HG02610 (cell line): ENCODE measurements at regions not wholly inside any gene's neighbourhood (a gene's known extent, or its start where the extent isn't known, plus 50 kb on each side); places are given as distances from the start of the nearest gene placed in this dataset.
"Not testable (repeated sequence)": the region's sequence is repeated elsewhere in the genome, so short reads cannot be mapped to it uniquely, and the experiment has no call there.

Experiments used
- ATAC-seq: cut with Tn5 transposase; IDR thresholded peaks from one replicate; pipeline ENCODE4 v1.9.1; 2021; ENCODE audit warnings: mild to moderate bottlenecking, moderate library complexity; ENCODE audit not compliant: unreplicated experiment

DNA sequence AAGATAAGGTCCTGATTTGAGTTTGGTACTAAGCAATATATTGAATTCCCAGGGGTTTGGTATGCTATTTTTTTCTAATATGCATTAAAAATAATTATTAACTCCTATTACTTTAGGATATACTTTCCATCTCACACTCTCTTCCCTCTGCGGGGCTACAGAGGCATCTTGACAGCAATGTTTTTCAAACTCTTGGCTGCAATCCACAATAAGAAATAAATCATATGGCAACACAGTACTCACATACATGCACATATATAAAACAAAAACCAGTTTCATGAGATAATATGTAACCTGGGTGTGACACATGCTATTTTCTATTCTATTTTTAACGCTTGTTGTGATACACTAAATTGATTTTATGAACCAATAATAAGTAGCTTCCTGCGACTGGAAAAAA lies 189.5 kb downstream of the UNC5CL start:
- ATAC-seq, result no peak

DNA sequence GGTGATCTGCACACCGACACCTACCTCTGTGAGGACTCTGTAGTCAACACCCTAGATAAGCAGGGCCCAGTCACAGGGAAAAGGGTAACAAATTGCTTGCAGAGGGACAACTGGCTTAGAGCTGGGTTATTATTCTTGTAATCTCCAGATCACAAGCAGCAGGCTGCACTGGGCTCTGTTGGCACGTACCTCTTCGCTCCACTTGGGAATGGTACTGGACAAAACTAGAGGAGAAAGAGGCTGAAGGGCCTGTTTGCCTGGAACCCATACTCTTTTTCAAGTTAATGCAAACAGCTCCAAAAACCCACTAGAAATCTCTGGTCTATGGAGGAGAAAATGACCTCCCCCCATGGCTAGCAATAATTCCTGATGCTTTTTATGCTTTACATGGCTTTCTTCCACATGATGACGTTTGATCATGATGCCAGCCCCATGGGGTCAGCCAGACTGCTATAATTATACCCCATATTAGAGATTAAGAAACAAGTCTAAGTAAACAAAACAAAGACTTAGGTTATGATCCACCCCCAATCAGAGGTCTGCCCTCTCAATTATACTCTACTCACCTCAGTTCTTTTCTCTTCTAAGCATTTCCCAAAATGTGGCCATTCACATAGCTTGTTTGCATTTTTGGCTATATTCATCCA lies 190.0 kb downstream of the UNC5CL start:
- no peak for ATAC-seq

DNA sequence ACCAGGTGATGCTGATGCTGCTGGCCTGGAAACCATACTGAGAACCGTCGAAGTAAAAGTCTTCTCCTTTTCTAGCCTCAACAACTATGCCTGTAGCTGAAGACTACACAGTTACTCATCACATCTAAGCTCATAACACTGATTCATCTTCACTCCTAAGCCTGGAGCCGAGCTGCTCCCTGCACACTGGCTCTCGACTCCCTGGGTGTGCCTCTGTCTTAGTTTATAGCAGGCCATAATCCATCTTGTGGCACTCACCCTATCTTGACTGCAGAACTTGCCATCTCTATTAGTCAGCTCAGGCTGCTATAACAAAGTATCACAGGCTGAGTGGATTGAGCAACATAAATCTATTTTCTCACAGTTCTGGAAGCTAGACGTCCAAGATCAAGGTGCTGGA lies 191.0 kb downstream of the UNC5CL start:
- ATAC-seq, result no peak

DNA sequence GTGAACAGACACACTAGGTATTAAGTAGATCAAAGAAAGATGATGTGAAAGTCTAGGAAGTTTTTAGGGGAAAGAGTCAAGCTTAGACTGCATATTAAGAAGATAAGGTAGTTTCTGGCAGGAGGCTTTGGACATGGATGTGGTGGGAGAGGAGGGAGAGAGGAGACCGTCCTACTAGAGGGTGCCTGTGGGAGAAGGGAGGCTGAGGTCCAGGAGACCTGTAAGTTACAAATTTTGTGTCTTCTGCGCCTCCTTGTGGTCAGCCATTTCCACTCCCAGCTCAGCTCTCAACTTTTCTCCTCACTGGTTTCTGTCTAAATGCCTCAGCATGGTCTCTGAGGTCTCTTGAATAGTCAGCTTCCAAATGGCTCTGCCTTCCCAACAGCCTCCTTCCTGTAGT lies 193.5 kb downstream of the UNC5CL start:
- ATAC-seq, result no peak

DNA sequence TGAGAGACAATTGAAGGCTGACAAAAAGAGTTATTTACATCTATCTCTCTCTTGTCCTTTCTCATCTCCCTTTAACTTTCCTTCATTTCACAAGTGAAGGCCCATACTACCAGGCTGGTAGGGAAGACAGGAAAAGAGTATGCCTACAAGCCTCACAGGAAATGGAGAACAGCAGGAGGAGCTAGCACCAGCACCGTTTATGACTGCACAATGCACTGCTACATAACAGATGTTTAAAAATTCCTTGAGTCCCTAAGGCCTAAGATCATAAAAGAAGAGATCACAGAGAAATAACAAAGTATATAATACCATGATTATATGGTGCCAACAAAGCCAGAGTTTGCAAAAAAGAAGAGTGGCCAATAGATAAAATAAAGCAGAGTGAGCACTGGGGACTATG lies 194.8 kb downstream of the UNC5CL start:
- ATAC-seq, result no peak

DNA sequence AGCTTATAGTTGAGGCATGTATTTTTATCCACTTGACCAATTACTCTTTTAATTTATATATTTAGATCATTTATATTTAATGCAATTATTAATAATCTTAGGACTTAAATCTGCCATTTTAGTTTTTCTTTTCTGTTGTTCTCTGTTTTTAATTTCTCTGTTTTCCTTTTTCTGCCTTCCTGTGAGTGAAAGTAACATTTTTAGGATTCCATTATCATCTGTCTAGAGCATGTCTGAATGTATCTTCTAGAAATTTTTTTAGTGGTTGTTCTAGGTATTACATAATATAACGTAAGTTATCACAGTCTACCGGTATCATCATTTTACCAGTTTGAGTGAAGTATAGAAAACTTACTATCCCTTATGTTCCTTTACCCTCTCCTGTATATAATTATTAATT lies 197.3 kb downstream of the UNC5CL start:
- no peak for ATAC-seq

DNA sequence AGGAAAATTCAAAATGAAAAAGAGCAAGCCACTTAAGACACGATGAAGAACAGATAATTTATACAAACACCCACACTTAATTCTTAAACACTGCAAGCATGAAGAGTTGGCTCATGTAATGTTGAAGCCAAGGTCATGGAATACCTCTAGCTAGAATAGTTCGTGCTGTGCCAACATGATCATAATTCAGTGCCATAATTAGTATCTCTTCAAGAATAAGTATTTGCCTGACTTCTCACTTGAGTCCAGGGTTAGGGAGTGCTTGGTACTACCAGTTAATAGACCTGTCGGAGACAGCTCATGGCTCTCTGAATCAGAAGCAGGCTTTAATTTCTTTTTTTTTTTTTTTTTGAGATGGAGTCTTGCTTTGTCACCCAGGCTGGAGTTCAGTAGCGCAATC lies 206.3 kb downstream of the UNC5CL start:
- no peak for ATAC-seq

DNA sequence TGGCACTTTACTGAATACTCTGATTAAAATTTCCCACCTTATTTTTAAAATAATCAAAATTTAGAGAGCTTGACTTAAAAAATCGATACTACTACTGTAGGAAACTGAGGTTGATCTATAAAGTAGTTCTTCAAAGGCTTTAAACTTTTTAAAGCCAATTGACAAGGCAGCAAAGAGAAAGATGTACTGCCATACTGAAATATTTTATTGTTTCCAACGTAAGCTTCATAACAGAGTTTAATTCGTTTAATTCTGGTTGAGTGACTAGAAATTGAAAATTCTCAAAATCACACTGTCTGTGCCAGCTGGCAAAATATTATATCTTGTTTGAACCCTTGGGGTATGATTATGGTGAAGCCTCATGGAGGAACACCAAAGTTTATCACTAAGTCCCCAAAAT lies 207.6 kb downstream of the UNC5CL start:
- ATAC-seq, result no peak

DNA sequence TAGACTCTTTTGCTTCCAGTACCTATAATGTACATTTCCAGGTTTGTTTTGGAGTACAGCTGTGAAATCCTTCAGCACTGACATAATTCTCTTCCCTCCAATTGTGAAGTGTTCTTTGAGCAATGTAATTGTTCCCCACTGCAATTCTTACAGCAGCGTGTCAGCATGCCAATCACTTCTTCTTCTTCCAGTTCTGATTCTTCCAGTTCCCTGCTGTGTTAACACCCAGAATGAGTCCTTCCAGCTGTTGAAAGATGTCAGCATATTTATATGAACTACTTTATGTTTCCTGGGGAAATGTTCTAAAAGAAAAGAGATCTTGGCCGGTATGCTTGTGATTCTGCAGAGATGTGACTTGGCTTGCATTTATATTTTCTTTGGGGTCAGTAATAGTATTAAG lies 213.9 kb downstream of the UNC5CL start:
- no peak for ATAC-seq

DNA sequence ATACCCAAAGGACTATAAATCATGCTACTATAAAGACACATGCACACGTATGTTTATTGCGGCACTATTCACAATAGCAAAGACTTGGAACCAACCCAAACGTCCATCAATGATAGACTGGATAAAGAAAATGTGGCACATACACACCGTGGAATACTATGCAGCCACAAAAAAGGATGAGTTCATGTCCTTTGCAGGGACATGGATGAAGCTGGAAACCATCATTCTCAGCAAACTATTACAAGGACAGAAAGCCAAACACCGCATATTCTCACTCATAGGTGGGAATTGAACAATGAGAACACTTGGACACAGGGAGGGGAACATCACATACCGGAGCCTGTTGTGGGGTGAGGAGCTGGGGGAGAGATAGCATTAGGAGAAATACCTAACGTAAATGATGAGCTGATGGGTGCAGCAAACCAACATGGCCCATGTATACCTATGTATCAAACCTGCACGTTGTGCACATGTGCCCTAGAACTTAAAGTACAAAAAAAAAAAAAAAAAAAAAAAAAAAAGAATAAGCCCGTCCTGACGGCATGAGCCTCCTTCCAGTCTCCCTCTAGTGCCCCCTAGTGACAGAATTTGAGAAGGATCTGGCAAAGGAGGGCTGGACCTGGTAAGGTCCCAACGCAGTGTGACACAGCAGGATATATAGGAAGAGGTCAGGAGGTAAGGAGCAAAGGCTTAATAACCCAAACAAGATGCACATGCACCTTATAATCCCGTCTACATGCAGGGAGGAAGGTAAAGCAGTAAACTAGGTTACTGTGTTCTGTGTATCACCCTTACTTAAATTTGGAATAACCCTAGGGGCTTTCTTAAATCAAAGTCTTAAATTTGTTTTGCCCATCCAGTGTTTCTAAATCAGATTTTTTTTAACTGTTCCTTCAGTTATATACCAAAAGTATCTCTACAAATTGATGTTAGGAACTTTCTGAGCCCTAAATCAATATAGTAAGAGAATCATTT lies 214.8 kb downstream of the UNC5CL start:
- ATAC-seq, result not testable (repeated sequence)

DNA sequence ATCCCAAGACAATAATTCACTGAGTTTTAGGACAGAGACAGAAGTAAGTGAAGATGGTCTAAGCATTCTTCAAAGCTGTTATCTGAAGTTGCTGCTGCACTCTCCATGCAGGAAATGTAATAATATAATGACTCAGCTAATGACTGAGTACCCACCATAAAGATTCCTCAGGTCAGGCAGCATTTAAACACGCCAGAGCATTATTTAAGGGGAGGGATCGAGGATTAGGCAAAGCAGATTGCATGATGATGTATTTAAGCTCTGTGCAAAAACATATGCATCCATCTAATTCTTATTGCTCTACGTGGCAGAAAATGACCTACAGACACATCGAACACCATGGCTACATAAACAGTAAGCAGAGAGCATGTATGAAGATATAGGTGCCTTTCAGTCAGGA lies 216.4 kb downstream of the UNC5CL start:
- no peak for ATAC-seq

DNA sequence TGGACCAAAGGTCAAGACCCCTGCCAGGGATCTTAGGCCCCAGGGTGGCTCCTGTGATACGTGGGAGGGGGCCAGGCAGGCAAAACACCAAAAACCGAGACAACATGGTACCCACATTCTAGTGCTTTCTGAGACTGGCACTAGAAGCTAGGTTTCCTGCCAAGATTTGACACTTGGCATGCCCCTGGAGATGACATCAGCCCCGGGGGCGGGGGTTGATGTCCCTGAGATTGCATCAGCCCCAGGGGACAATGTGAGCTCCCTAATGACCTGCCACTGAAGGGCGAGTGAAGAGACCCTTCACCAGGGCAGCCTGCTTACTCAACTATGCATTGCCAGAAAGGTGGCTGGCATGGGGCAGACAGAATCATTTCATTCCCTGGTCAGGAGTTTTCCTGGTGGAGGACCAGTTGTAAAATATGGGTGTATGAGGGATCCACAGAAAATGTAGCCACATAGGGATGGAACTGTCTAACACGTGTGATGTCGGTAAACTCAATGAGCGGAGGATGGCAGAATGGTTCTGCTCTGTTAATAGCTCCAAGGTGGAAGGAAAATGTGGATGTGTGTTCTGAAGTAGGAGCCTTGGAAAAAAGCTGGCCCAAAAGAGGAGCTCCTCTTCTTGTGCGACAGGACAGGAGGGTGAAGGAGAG lies 219.7 kb downstream of the UNC5CL start:
- ATAC-seq, result no peak

DNA sequence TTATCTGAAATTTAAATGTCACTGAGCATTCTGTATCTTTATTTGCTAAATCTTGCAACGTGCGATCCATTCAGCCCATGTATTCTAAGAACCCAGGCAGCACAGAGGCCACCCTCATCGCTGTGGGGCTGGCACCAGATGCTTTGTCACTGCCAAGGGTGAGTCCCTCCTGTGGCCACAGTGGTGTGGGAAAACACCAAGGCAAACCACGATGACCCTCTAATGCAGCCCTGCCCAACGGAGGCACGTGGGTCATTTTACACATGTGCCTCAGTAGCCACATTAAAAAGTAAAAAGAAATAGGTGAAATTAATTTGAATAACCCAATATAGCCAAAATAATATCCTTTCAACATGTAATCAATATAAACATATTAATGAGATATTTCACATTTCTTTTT lies 221.7 kb downstream of the UNC5CL start:
- no peak for ATAC-seq

DNA sequence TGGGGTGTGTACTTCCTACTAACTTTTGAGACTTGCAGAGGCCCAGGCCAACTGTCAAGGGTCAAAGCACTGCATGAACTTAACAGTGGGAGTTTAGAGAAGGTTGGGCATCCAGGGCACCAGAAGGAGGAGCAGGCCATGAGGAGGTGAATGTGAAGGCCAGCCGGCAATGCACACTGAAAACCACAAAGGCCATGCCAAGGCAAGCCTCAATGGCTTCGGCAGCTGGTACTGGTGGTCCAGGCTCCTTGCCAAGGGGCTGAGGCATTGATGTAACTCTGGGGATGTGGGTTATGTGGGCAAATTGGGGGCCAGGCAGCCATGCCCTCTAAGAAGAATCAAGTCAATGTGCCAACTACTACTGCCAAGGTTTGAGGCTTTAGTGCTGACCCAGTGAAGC lies 222.4 kb downstream of the UNC5CL start:
- ATAC-seq, result no peak

DNA sequence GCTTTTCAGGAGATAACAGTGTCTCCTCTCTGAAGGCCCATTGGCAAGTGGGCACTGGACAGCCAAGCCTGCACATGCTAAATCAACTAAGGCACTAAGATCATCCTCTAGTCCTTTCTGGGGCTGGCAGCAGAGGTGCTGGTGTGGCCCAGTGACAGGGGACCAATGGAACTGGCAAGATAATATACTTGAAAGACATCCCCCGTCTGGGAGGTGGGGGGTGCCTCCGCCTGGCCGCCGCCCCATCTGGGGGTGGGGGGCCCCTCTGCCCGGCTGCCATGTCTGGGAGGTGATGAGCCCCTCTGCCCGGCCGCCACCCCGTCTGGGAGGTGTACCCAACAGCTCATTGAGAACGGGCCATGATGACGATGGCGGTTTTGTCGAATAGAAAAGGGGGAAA lies 223.3 kb downstream of the UNC5CL start:
- no peak for ATAC-seq

DNA sequence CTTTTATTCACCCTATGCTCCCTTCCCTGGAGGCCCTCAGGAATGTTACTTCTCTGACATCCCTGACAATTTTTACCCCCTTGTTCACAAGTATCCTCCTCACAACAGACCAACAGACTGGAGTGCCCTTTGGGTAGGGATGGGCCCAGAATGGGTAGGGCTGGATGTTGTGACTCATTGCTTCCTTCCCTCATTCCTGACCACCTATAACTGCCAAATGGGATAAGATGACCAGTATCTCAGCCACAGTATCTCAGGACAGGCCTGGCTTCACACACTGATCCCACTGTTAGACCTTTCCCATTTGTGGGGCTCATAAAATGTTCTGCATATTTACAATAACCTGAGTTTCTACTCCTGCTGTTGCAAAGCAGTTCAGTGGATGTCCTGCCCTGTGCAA lies 223.0 kb upstream of the LRFN2 start:
- ATAC-seq, result no peak

DNA sequence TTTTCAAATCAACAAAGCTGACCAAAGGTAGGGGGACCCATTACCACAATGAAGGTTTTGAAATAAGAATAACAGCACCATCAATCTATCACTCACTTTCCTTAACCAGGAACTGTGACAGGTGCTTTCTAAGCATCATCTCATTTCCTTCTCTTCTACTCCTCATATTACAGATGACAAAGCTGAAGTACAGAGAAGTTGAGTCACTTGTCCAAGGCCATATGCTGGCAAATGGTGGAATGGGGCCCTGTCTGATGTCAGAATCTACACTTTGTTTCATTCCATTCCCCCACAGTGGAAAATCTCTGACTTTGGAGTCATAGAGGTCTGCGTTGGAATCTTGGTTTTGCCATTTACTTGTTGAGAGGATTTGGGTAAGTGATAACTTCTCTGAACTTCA lies 222.5 kb upstream of the LRFN2 start:
- no peak for ATAC-seq

DNA sequence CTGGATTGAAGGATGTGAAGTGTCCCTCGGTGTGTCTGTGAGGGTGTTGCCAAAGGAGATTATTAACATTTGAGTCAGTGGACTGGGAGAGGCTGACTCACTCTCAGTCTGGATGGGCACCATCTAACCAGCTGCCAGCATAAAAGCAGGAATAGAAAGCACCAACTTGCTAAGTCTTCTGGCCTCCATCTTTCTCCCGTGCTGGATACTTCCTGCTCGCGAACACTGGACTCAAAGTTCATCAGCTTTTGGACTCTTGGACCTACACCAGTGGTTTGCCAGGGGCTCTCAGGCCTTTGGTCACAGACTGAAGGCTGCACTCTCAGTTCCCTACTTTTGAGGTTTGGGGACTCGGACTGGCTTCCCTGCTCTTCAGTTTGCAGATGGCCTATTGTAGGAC lies 220.3 kb upstream of the LRFN2 start:
- ATAC-seq, result no peak

DNA sequence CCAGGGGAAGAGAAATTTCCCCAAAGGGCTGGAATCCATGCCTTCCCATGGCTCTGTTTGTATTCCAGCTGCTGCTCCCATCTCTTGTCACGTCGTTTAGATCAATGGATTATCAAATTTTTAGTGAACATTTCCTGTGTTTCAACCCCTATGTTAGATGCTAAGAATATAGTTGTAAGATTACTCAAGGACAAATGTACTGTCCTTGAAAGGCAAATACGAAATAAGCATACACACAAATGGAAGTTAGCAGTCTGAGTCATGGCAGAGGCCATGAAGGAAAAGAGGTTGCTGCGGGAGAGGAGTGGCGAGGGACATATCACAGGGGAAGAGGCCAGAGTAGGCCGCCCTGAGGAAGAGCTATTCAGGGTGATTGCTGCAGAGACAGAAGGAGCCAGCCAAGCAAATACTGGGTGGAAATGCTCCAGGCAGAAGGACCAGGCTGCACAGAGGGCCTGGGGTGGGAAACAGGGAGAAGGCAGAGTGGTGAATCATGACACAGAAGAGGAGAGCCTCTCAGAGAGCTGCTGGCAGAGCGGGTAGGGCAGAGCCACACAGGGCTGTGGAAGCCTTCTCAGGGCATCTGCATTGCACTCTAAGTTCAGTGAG lies 219.2 kb upstream of the LRFN2 start:
- ATAC-seq, result no peak

DNA sequence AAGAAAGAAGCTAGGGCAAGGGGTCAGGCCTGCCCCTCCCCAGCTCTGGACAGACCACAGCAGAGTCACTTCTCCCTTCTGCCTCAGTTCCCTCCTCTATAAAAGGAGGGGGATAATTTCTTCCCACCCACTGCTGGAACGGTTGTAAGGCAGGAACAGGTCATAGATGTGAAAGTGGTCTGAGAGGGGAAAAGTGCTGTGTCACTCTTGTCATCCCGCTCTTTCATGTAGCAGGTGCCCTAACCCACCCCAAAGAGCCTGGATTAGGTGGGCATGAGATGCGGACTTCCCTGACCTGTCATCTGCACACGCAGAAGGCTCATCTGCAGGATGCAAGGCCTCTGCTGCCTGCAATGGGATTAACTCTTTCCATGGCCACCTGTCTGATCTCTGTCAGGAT lies 218.2 kb upstream of the LRFN2 start:
- no peak for ATAC-seq

DNA sequence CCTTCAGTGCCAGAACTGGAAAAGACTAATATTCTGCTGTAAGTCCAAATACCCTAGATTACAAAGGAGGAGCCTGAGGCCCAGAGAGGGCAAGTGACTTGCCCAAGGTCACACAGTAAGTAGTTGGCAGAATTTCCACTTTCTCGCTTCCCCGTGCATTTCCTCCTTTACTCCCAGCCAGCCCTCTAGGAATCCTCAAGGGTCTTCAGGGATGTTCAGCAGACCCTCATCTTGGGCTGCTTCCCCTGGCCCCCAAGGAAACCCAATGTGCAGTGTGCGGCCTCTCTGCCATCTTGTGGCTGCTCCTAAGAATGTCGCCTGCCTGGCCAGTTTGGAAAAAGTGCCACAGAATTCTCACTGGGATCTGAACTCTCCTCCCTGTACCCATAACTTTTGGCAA lies 217.7 kb upstream of the LRFN2 start:
- ATAC-seq, result no peak
